ENCODE measurements at regions not wholly inside any gene's neighbourhood (a gene's known extent, or its start where the extent isn't known, plus 50 kb on each side); places are given as distances from the start of the nearest gene placed in this dataset.

GRCh38 chr6:112659912-112660311 lies 312.8 kb downstream of the RFPL4B start:
- DNase-seq (ENCODE audit: low read depth): no peak
- TF ChIP-seq CTCF (IDR thresholded peaks at IDR 0.05; ENCODE audit: insufficient read depth, low read depth, low read length, missing control alignments): no peak
- H3K4me3 ChIP-seq (ENCODE audit: low read depth, low read length): no peak overlapping the region

GRCh38 chr6:112660626-112661025 lies 313.5 kb downstream of the RFPL4B start:
- no peak for DNase-seq (ENCODE audit: low read depth)
- no peak for TF ChIP-seq CTCF (IDR thresholded peaks at IDR 0.05; ENCODE audit: insufficient read depth, low read depth, low read length, missing control alignments)
- no peak overlapping the region for H3K4me3 ChIP-seq (ENCODE audit: low read depth, low read length)

- no peak for TF ChIP-seq CTCF (IDR thresholded peaks at IDR 0.05; ENCODE audit: insufficient read depth, low read depth, low read length, missing control alignments)
- no peak overlapping the region for H3K4me3 ChIP-seq (ENCODE audit: low read depth, low read length)
- no peak for DNase-seq (ENCODE audit: low read depth)
Observed at GRCh38 chr6:112663698-112664097, 316.6 kb downstream of the RFPL4B start.

GRCh38 chr6:112665114-112665513 lies 318.0 kb downstream of the RFPL4B start:
- no peak overlapping the region for H3K4me3 ChIP-seq (ENCODE audit: low read depth, low read length)
- DNase-seq (ENCODE audit: low read depth): no peak
- TF ChIP-seq CTCF (IDR thresholded peaks at IDR 0.05; ENCODE audit: insufficient read depth, low read depth, low read length, missing control alignments): no peak

GRCh38 chr6:112665815-112666214 lies 318.7 kb downstream of the RFPL4B start:
- DNase-seq (ENCODE audit: low read depth): no peak
- no peak for TF ChIP-seq CTCF (IDR thresholded peaks at IDR 0.05; ENCODE audit: insufficient read depth, low read depth, low read length, missing control alignments)
- H3K4me3 ChIP-seq (ENCODE audit: low read depth, low read length): no peak overlapping the region

- TF ChIP-seq CTCF (IDR thresholded peaks at IDR 0.05; ENCODE audit: insufficient read depth, low read depth, low read length, missing control alignments): no peak
- H3K4me3 ChIP-seq (ENCODE audit: low read depth, low read length): no peak overlapping the region
- DNase-seq (ENCODE audit: low read depth): no peak
Observed at GRCh38 chr6:112667427-112667826, 320.3 kb downstream of the RFPL4B start.

- no peak for TF ChIP-seq CTCF (IDR thresholded peaks at IDR 0.05; ENCODE audit: insufficient read depth, low read depth, low read length, missing control alignments)
- no peak for DNase-seq (ENCODE audit: low read depth)
- H3K4me3 ChIP-seq (ENCODE audit: low read depth, low read length): no peak overlapping the region
Observed at GRCh38 chr6:112680091-112680490, 333.0 kb downstream of the RFPL4B start.

Data from GM12865 (cell line).